Left ventricle myocardium inferior (tissue), 1 donor: ENCODE measurements at regions not wholly inside any gene's neighbourhood (a gene's known extent, or its start where the extent isn't known, plus 50 kb on each side); places are given as distances from the start of the nearest gene placed in this dataset.

ENCODE experiments used
- DNase-seq: peaks from one replicate; pipeline ENCODE4 v3.0.0-alpha.2; 2020
- H3K27ac ChIP-seq: fragments of 200-600 bp; replicated peaks from 2 replicates; pipeline ENCODE4 v1.8.0; 2021
- H3K27me3 ChIP-seq: fragments of 200-600 bp; 2 replicates; pipeline ENCODE4 v1.8.0; 2021; ENCODE audit warnings: low read depth
- H3K36me3 ChIP-seq: fragments of 200-600 bp; 2 replicates; pipeline ENCODE4 v1.8.0; 2021
- H3K4me1 ChIP-seq: fragments of 200-600 bp; 2 replicates; pipeline ENCODE4 v1.8.0; 2021
- H3K4me3 ChIP-seq: fragments of 200-600 bp; 2 replicates; pipeline ENCODE4 v1.8.0; 2021; ENCODE audit warnings: mild to moderate bottlenecking, moderate library complexity
- H3K9me3 ChIP-seq: fragments of 200-600 bp; replicated peaks from 2 replicates; pipeline ENCODE4 v1.8.0; 2021
- intact Hi-C: fragments of 100-400 bp; cut with micrococcal nuclease; formaldehyde crosslinking; loops from one replicate; pipeline ENCODE4 v1.11.0; 2022
- TF ChIP-seq, protein P1 (sequence below): fragments of 200-600 bp; IDR thresholded peaks from 2 replicates; pipeline ENCODE4 v1.8.0; 2021; ENCODE audit warnings: antibody characterized with exemption, mild to moderate bottlenecking, borderline replicate concordance
- donor health status: DM: no; HTN: yes; CAD: no; lungs with severe emphysema.

DNA sequence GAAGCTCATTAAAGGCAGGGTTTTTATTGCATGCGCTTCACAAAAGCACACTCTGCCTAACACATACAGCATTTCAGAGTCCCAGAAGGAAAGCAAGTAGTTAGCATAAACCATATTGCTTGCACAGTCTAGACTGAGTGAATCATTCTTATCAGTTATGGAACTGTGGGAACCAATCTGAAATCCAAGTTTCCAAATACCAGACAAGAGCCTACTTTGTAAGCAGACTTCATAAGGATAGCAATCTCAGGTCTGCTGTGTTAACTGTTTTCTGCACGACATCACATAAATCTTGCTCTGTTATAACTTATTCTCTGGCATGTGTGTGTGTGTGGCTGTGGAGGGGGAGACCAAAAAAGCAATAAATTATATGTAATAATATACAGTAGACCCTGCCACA, 608.1 kb upstream of the REG3G start:
- no peak for DNase-seq
- Histone ChIP-seq H3K9me3 (peaks cover 24% of the 10 kb centered on the region), H3K36me3 (no peaks in the 10 kb centered on the region), H3K4me3 (no peak overlapping the region), H3K27ac (no peak overlapping the region), H3K4me1 (no peaks in the 10 kb centered on the region), H3K27me3 (no peaks in the 10 kb centered on the region)
- intact Hi-C loops, result no loop called here
- TF ChIP-seq, protein P1, sequence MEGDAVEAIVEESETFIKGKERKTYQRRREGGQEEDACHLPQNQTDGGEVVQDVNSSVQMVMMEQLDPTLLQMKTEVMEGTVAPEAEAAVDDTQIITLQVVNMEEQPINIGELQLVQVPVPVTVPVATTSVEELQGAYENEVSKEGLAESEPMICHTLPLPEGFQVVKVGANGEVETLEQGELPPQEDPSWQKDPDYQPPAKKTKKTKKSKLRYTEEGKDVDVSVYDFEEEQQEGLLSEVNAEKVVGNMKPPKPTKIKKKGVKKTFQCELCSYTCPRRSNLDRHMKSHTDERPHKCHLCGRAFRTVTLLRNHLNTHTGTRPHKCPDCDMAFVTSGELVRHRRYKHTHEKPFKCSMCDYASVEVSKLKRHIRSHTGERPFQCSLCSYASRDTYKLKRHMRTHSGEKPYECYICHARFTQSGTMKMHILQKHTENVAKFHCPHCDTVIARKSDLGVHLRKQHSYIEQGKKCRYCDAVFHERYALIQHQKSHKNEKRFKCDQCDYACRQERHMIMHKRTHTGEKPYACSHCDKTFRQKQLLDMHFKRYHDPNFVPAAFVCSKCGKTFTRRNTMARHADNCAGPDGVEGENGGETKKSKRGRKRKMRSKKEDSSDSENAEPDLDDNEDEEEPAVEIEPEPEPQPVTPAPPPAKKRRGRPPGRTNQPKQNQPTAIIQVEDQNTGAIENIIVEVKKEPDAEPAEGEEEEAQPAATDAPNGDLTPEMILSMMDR, result no peak

DNA sequence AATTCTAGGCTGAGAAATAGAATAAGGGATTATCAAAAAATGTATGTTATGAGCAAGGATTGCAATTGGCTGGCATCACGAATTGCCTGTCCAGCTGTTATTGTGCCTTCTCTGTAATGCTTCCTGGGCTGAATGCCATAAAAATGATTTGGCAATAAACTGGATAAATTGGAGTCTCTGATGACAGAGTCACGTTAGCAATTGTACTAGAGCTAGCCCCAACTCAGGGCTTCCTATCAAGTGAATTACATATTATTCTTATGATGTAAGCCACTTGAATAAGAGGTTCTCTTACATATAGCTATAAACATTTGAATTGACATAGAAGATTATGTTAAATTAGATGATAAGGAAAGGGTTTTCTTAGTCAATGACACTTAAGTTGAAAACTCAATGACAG, 607.5 kb upstream of the REG3G start:
- Histone ChIP-seq H3K4me1 (no peaks in the 10 kb centered on the region), H3K27ac (no peak overlapping the region), H3K36me3 (no peaks in the 10 kb centered on the region), H3K4me3 (no peak overlapping the region), H3K9me3 (peaks cover 24% of the 10 kb centered on the region), H3K27me3 (no peaks in the 10 kb centered on the region)
- intact Hi-C loops, result no loop called here
- TF ChIP-seq, protein P1, result no peak
- no peak for DNase-seq

DNA sequence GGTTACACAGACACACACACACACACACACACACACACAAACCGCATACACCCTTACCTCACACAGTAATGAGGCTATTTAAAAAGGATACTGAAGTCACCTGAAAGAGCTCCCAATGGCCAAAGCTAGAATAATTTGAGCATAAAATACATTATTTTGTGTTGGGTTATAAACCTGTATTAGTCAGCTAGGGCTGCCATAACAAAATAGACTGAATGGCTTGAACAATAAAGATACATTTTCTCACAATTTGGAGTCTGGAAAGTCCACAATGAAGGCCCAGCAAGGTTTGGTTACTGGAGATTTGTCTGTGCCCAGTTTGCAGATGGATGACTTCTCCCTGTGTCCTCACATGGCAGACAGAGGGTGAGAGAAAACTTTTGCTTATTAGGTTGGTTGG, 605.4 kb upstream of the REG3G start:
- Histone ChIP-seq H3K27me3 (no peaks in the 10 kb centered on the region), H3K9me3 (peaks cover 25% of the 10 kb centered on the region), H3K27ac (no peak overlapping the region), H3K4me3 (no peak overlapping the region), H3K4me1 (no peaks in the 10 kb centered on the region), H3K36me3 (no peaks in the 10 kb centered on the region)
- intact Hi-C loops, result no loop called here
- DNase-seq, result no peak
- TF ChIP-seq, protein P1, result no peak

DNA sequence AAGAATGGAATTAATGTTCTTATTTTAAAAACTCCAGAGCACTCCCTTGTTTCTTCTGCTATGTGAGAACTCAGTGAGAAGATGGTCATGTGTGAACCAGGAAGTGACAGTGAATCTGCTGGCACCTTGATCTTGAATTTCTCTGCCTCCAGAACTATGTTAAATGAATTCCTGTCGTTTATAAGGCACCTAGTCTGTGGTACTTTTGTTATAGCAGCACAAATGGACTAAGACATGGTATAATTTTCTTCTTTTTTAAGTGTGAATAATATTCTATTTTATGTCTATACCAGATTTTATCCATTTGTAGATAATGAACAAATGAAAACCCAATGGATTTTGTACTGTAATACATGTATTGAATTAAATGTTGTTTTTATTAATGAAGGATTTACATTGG, 601.9 kb upstream of the REG3G start:
- Histone ChIP-seq H3K36me3 (no peaks in the 10 kb centered on the region), H3K4me3 (no peak overlapping the region), H3K27ac (no peak overlapping the region), H3K4me1 (no peaks in the 10 kb centered on the region), H3K27me3 (no peaks in the 10 kb centered on the region), H3K9me3 (peaks cover 21% of the 10 kb centered on the region)
- intact Hi-C loops, result no loop called here
- no peak for DNase-seq
- TF ChIP-seq, protein P1, result no peak

DNA sequence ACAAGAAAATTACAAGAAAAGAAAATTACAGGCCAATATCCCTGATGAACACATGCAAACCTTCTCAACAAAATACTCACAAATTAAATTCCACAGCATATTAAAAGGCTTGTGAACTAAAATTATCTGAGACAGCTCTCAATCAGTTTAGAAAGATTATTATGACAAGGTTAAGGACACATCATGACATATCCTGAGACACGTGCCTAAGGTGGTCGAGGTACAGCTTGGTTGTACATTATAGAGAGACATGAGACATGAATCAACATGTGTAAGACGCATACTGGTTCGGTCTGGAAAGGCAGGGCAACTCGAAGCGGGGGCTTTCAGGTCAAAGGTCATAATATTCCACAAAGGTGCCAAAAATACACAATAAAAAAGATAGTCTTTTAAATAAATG, 598.3 kb upstream of the REG3G start:
- Histone ChIP-seq H3K27ac (no peak overlapping the region), H3K36me3 (no peaks in the 10 kb centered on the region), H3K4me1 (no peaks in the 10 kb centered on the region), H3K4me3 (no peak overlapping the region), H3K27me3 (no peaks in the 10 kb centered on the region), H3K9me3 (peaks cover 8% of the 10 kb centered on the region)
- DNase-seq, result no peak
- TF ChIP-seq, protein P1, result no peak
- intact Hi-C loops, result no loop called here

DNA sequence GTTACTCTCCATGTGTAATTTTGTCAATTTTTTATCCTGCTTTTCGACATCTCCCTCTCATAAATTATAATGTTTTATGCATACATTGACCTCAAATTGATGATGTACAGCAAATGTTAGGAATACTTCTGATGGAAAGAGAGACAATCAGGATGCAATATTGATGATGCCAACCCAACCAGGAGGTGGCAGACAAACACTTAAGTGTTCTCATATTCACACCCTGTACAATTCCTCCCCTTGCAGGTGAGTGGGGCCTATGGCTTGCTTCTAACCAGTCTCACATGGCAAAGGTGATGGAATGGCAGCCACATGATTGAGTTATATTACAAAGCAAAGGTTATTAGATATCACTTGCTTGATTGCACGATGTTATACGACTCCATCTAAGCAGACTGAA, 594.3 kb upstream of the REG3G start:
- Histone ChIP-seq H3K4me3 (no peak overlapping the region), H3K4me1 (no peaks in the 10 kb centered on the region), H3K9me3 (no peaks in the 10 kb centered on the region), H3K36me3 (no peaks in the 10 kb centered on the region), H3K27me3 (no peaks in the 10 kb centered on the region), H3K27ac (no peak overlapping the region)
- intact Hi-C loops, result no loop called here
- DNase-seq, result no peak
- TF ChIP-seq, protein P1, result no peak
